SK-N-SH (cell line): ENCODE measurements at regions not wholly inside any gene's neighbourhood (a gene's known extent, or its start where the extent isn't known, plus 50 kb on each side); places are given as distances from the start of the nearest gene placed in this dataset.

Source experiments
- CTCF ChIA-PET: fragments of 300-600, 350-600 bp; formaldehyde crosslinking; extraction: SDS; loops from one replicate; lab custom pipeline; 2021; lab: Yijun Ruan, JAX
- POLR2A ChIA-PET: fragments of 350-600 bp; sonication (Branson Sonifier 250); formaldehyde crosslinking; extraction: SDS; loops from one replicate; lab custom pipeline; 2020; ENCODE audit warnings: antibody characterized with exemption, inconsistent platforms; lab: Yijun Ruan, JAX
- DNase-seq: peaks from one replicate; pipeline ENCODE4 v3.0.0; 2012
- H2AFZ ChIP-seq: fragments of 200-600 bp; sonication (generic); 2 replicates; pipeline ENCODE4 v1.8.1; 2016; ENCODE audit warnings: antibody characterized with exemption, mild to moderate bottlenecking, low read depth
- H3F3A ChIP-seq: fragments of 200-600 bp; sonication (generic); replicated peaks from 2 replicates; pipeline ENCODE3; 2016; ENCODE audit warnings: antibody characterized with exemption, mild to moderate bottlenecking; ENCODE audit not compliant: insufficient read depth
- H3K27ac ChIP-seq, 2 experiments: fragments of 200-500 bp in 1 of 2; fragments of 200-600 bp in 1 of 2; sonication (Bioruptor generic) in 1 of 2; sonication (generic), shearing (Covaris generic) in 1 of 2; 2 replicates each; pipeline versions ENCODE4 v1.5.1 to v1.6.1; 2014 to 2016; ENCODE audit warnings: low read depth in 2 of 2, inconsistent platforms in 1 of 2, low read length in 1 of 2, mild to moderate bottlenecking in 1 of 2, mixed read lengths in 1 of 2
- H3K27me3 ChIP-seq: fragments of 200-600 bp; sonication (generic), shearing (Covaris generic); 2 replicates; pipeline ENCODE4 v1.6.1; 2016; ENCODE audit warnings: mixed run types; ENCODE audit not compliant: insufficient read depth
- H3K36me3 ChIP-seq, 2 experiments: fragments of 200-500 bp in 1 of 2; fragments of 200-600 bp in 1 of 2; sonication (Bioruptor generic) in 1 of 2; sonication (generic) in 1 of 2; replicated peaks in 1 of 2; 2 replicates each; pipeline versions ENCODE3 to v1.5.1; 2014 to 2016; ENCODE audit warnings: low read length in 1 of 2, mild to moderate bottlenecking in 1 of 2; ENCODE audit not compliant: insufficient read depth in 2 of 2, control insufficient read depth in 1 of 2
- H3K4me1 ChIP-seq, 2 experiments: fragments of 200-500 bp in 1 of 2; fragments of 200-600 bp in 1 of 2; sonication (Bioruptor generic) in 1 of 2; sonication (generic), shearing (Covaris generic) in 1 of 2; 2 replicates each; pipeline versions ENCODE4 v1.5.1 to v1.6.1; 2014 to 2016; ENCODE audit warnings: low read depth in 1 of 2, low read length in 1 of 2, mixed run types in 1 of 2; ENCODE audit not compliant: insufficient read depth in 2 of 2, control insufficient read depth in 1 of 2
- H3K4me2 ChIP-seq: fragments of 200-600 bp; sonication (generic), shearing (Covaris generic); 2 replicates; pipeline ENCODE4 v1.6.1; 2017; ENCODE audit warnings: mixed run types
- H3K4me3 ChIP-seq, 2 experiments: fragments of 200-500 bp in 1 of 2; fragments of 200-600 bp in 1 of 2; sonication (Bioruptor generic) in 1 of 2; sonication (generic), shearing (Covaris generic) in 1 of 2; 2 replicates each; pipeline versions ENCODE4 v1.5.1 to v1.8.1; 2014 to 2016; ENCODE audit warnings: low read depth in 2 of 2, inconsistent platforms in 1 of 2, low read length in 1 of 2, mild to moderate bottlenecking in 1 of 2, mixed read lengths in 1 of 2, moderate library complexity in 1 of 2
- H3K79me2 ChIP-seq: fragments of 200-600 bp; sonication (generic); 2 replicates; pipeline ENCODE4 v1.8.1; 2017; ENCODE audit warnings: mild to moderate bottlenecking; ENCODE audit not compliant: insufficient read depth
- H3K9ac ChIP-seq: fragments of 200-600 bp; sonication (generic); 2 replicates; pipeline ENCODE4 v1.6.1; 2017; ENCODE audit warnings: mixed run types
- H3K9me2 ChIP-seq: fragments of 200-600 bp; sonication (generic); 2 replicates; pipeline ENCODE4 v1.6.1; 2017; ENCODE audit warnings: mixed run types
- H3K9me3 ChIP-seq: fragments of 200-600 bp; sonication (generic); 2 replicates; pipeline ENCODE4 v1.6.1; 2017; ENCODE audit warnings: mixed run types, mild to moderate bottlenecking, moderate library complexity
- H4K20me1 ChIP-seq: fragments of 200-600 bp; sonication (generic); 2 replicates; pipeline ENCODE4 v1.6.1; 2017; ENCODE audit warnings: mild to moderate bottlenecking, mixed run types; ENCODE audit not compliant: insufficient read depth
- ELF1 ChIP-seq: IDR thresholded peaks from 2 replicates; pipeline ENCODE4 v1.4.0; 2012
- EZH2phosphoT487 ChIP-seq: fragments of 200-600 bp; sonication (generic); IDR thresholded peaks from 2 replicates; pipeline ENCODE4 v1.6.1; 2017; ENCODE audit warnings: low read depth, mixed run types, mild to moderate bottlenecking, antibody characterized with exemption, moderate library complexity, borderline replicate concordance
- FOSL2 ChIP-seq: IDR thresholded peaks from 2 replicates; pipeline ENCODE4 v1.4.0; 2012; ENCODE audit warnings: low read depth, mild to moderate bottlenecking, moderate library complexity, borderline replicate concordance
- FOXJ3 ChIP-seq: sonication (generic); formaldehyde crosslinking; IDR thresholded peaks from 2 replicates; pipeline ENCODE4 v1.5.1; 2020; ENCODE audit warnings: mild to moderate bottlenecking, missing genetic modification reagents
- FOXM1 ChIP-seq: IDR thresholded peaks from 2 replicates; pipeline ENCODE4 v1.4.0; 2012; ENCODE audit warnings: low read depth, mild to moderate bottlenecking
- GABPA ChIP-seq: IDR thresholded peaks from 2 replicates; pipeline ENCODE4 v1.4.0; 2012; ENCODE audit warnings: low read depth, mild to moderate bottlenecking
- GATA2 ChIP-seq: sonication (generic); formaldehyde crosslinking; IDR thresholded peaks from 2 replicates; pipeline ENCODE4 v1.5.0; 2020; ENCODE audit warnings: mild to moderate bottlenecking, missing genetic modification reagents
- MXI1 ChIP-seq: IDR thresholded peaks from 2 replicates; pipeline ENCODE4 v1.6.1; 2012; ENCODE audit warnings: mild to moderate bottlenecking, low read depth, low read length, improper control_type of control experiment
- NRF1 ChIP-seq: IDR thresholded peaks from 2 replicates; pipeline ENCODE4 v1.6.1; 2012; ENCODE audit warnings: low read depth, mild to moderate bottlenecking, low read length
- POLR2AphosphoS5 ChIP-seq: IDR thresholded peaks from 2 replicates; pipeline ENCODE4 v1.6.1; 2012; ENCODE audit warnings: low read depth, low read length
- RAD21 ChIP-seq: IDR thresholded peaks from 2 replicates; pipeline ENCODE4 v1.6.1; 2012; ENCODE audit warnings: mild to moderate bottlenecking, low read length
- RCOR1 ChIP-seq: fragments of 150-350 bp; IDR thresholded peaks from 2 replicates; pipeline ENCODE4 v1.6.1; 2017; ENCODE audit warnings: antibody characterized with exemption, low read length
- SIN3A ChIP-seq: IDR thresholded peaks from 2 replicates; pipeline ENCODE4 v1.6.1; 2012; ENCODE audit warnings: low read depth, mild to moderate bottlenecking, low read length, moderate library complexity, borderline replicate concordance
- TCF12 ChIP-seq: IDR thresholded peaks from 2 replicates; pipeline ENCODE4 v1.4.0; 2012
- WGBS: methylation state at CpG from one replicate; pipeline ENCODE4 v1.1.6; 2017; ENCODE audit warnings: low lambda C conversion rate; 5-methylcytosine and 5-hydroxymethylcytosine counted together
- TF ChIP-seq, protein P1 (sequence below): fragments of 150-350 bp; IDR thresholded peaks from 2 replicates; pipeline ENCODE4 v1.6.1; 2016; ENCODE audit warnings: mild to moderate bottlenecking, low read depth, low read length
- TF ChIP-seq, protein P2 (sequence below): IDR thresholded peaks from 2 replicates; pipeline ENCODE4 v1.4.0; 2012; ENCODE audit warnings: low read depth

DNA sequence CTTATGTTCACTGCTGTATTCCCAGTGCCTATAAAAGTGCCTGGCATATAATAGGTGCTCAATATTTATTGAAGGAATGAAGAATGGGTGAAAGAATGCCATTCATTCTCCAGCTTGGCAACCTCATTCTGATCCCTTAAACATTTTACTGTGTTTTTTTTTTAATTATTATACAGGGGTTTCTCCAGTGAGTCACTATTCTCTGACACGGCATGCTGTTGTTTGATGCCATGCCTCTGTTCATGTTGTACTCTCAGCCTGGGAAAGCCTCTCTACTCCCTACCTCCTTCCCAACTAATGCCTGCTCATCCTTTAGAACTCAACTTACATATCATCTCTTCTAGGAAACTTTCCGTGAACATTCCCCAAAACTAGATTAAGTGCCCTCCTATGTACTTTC, 70.2 kb upstream of the PHF24 start:
- Histone ChIP-seq H3K4me3 (no peak overlapping the region), H2AFZ (no peak overlapping the region), H3K36me3 (no peaks in the 10 kb centered on the region), H3F3A (no peaks in the 10 kb centered on the region), H3K9me2 (no peaks in the 10 kb centered on the region), H3K4me1 (peaks cover 0 to 3% of the 10 kb centered on the region in 2 experiments; a peak in 1 of 4 replicates), H3K9ac (no peak overlapping the region), H3K27ac (no peak overlapping the region), H3K4me2 (no peak overlapping the region), H4K20me1 (no peaks in the 10 kb centered on the region), H3K9me3 (no peaks in the 10 kb centered on the region), H3K27me3 (peaks cover 11% of the 10 kb centered on the region; the same call in 1 of the 2 replicates), H3K79me2 (no peaks in the 10 kb centered on the region)
- no peak for DNase-seq
- ChIA-PET POLR2A (no interaction called here), CTCF (interaction anchor here (1.0 to 1.8 kb wide), 2 partner anchors 12 to 107 kb away, joined by 3 to 13 read pairs; no protein-coding TSS in a partner anchor)
- 4% methylated on average over 2 of the region's 2 CpGs for WGBS
- TF ChIP-seq ELF1, result no peak
- TF ChIP-seq GATA2 (CRISPR knock-in tag), result no peak
- TF ChIP-seq, protein P1, sequence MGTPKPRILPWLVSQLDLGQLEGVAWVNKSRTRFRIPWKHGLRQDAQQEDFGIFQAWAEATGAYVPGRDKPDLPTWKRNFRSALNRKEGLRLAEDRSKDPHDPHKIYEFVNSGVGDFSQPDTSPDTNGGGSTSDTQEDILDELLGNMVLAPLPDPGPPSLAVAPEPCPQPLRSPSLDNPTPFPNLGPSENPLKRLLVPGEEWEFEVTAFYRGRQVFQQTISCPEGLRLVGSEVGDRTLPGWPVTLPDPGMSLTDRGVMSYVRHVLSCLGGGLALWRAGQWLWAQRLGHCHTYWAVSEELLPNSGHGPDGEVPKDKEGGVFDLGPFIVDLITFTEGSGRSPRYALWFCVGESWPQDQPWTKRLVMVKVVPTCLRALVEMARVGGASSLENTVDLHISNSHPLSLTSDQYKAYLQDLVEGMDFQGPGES, result no peak
- TF ChIP-seq MXI1, result no peak
- TF ChIP-seq SIN3A, result no peak
- TF ChIP-seq POLR2AphosphoS5, result no peak
- TF ChIP-seq, protein P2, sequence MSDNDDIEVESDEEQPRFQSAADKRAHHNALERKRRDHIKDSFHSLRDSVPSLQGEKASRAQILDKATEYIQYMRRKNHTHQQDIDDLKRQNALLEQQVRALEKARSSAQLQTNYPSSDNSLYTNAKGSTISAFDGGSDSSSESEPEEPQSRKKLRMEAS, result no peak
- TF ChIP-seq TCF12, result no peak
- no peak for TF ChIP-seq FOSL2

DNA sequence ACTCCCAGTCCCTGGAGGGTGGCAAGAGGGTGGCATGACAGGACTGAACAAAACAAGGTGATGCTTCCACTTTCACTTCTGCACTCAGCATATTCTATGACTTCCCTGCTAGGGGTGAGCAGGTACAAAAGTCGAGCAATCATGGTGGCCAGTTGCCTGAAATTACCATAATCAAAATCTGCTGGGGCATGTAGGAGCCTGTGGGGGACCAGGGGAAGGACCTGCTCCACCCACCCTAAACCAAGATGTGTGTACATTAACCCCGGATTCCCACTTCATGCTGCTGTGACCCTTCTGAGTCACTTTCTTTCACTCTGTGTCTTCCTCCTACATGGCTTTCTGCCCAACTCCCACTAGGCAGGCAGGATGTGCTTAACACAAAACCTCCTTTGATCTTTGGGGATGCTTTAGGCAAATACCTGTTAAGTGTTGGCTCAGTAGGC, 73.3 kb upstream of the PHF24 start:
- H3K9ac ChIP-seq, result no peak overlapping the region
- H3K9me2 ChIP-seq, result no peaks in the 10 kb centered on the region
- no peaks in the 10 kb centered on the region for H3K36me3 ChIP-seq
- ChIA-PET POLR2A (no interaction called here), CTCF (interaction anchor here (1.4 kb wide), 1 partner anchor 110 kb away, joined by 3 read pairs; no protein-coding TSS in a partner anchor)
- no peaks in the 10 kb centered on the region for H3F3A ChIP-seq
- WGBS, result 6% methylated on average over 2 of the region's 2 CpGs
- no peaks in the 10 kb centered on the region for H3K4me1 ChIP-seq
- no peaks in the 10 kb centered on the region for H3K79me2 ChIP-seq
- H3K27ac ChIP-seq, result no peak overlapping the region
- H3K9me3 ChIP-seq, result no peaks in the 10 kb centered on the region
- no peak overlapping the region for H3K4me2 ChIP-seq
- no peaks in the 10 kb centered on the region for H4K20me1 ChIP-seq
- DNase-seq, result no peak
- no peak overlapping the region for H2AFZ ChIP-seq
- TF ChIP-seq GABPA, result no peak
- TF ChIP-seq RAD21, result no peak
- TF ChIP-seq FOSL2, result no peak
- TF ChIP-seq, protein P2, result no peak
- no peak for TF ChIP-seq FOXM1
- no peak for TF ChIP-seq FOXJ3 (CRISPR knock-in tag)
- TF ChIP-seq NRF1, result no peak
- no peak for TF ChIP-seq TCF12
- no peak for TF ChIP-seq RCOR1
- no peak for TF ChIP-seq EZH2phosphoT487
- TF ChIP-seq, all 33 proteins: peak for 0
- no peaks in the 10 kb centered on the region for H3K27me3 ChIP-seq
- H3K4me3 ChIP-seq, result no peak overlapping the region
